HG03439 (cell line): ENCODE measurements at regions not wholly inside any gene's neighbourhood (a gene's known extent, or its start where the extent isn't known, plus 50 kb on each side); places are given as distances from the start of the nearest gene placed in this dataset.

ENCODE experiments used
- ATAC-seq: cut with Tn5 transposase; IDR thresholded peaks from one replicate; pipeline ENCODE4 v1.9.1; 2021; ENCODE audit warnings: mild to moderate bottlenecking, moderate library complexity; ENCODE audit not compliant: unreplicated experiment

- ATAC-seq: no peak
Measured at GRCh38 chr4:122555216-122555615, 65.7 kb downstream of the IL21 start.

GRCh38 chr4:122553432-122553831 lies 67.4 kb downstream of the IL21 start:
- no peak for ATAC-seq

GRCh38 chr4:122552898-122553297 lies 68.0 kb downstream of the IL21 start:
- ATAC-seq: no peak

GRCh38 chr4:122548886-122549630 lies 71.8 kb downstream of the IL21 start:
- no peak for ATAC-seq

- ATAC-seq: no peak
Measured at GRCh38 chr4:122548452-122548851, 72.4 kb downstream of the IL21 start.

GRCh38 chr4:122542411-122543236 lies 78.2 kb downstream of the IL21 start:
- ATAC-seq: peak; percentile 95

- no peak for ATAC-seq
Measured at GRCh38 chr4:122541996-122542395, 78.9 kb downstream of the IL21 start.

- no peak for ATAC-seq
Measured at GRCh38 chr4:122540838-122541237, 80.0 kb downstream of the IL21 start.

GRCh38 chr4:122539861-122540465 lies 80.9 kb downstream of the IL21 start:
- ATAC-seq: no peak

GRCh38 chr4:122537388-122538135 lies 81.0 kb upstream of the IL2 start:
- no peak for ATAC-seq

GRCh38 chr4:122536001-122536400 lies 79.5 kb upstream of the IL2 start:
- ATAC-seq: no peak

GRCh38 chr4:122534776-122535175 lies 78.3 kb upstream of the IL2 start:
- no peak for ATAC-seq

- ATAC-seq: no peak
Measured at GRCh38 chr4:122533841-122534240, 77.3 kb upstream of the IL2 start.

GRCh38 chr4:122532766-122533165 lies 76.2 kb upstream of the IL2 start:
- no peak for ATAC-seq

GRCh38 chr4:122531514-122531913 lies 75.0 kb upstream of the IL2 start:
- ATAC-seq: no peak

GRCh38 chr4:122531038-122531437 lies 74.5 kb upstream of the IL2 start:
- no peak for ATAC-seq

- no peak for ATAC-seq
Measured at GRCh38 chr4:122528879-122529278, 72.4 kb upstream of the IL2 start.

GRCh38 chr4:122525865-122526264 lies 69.3 kb upstream of the IL2 start:
- ATAC-seq: no peak

GRCh38 chr4:122524176-122524575 lies 67.7 kb upstream of the IL2 start:
- no peak for ATAC-seq

- no peak for ATAC-seq
Measured at GRCh38 chr4:122522944-122523343, 66.4 kb upstream of the IL2 start.

GRCh38 chr4:122517345-122517744 lies 60.8 kb upstream of the IL2 start:
- ATAC-seq: no peak
